ENCODE measurements at regions not wholly inside any gene's neighbourhood (a gene's known extent, or its start where the extent isn't known, plus 50 kb on each side); places are given as distances from the start of the nearest gene placed in this dataset.

DNA sequence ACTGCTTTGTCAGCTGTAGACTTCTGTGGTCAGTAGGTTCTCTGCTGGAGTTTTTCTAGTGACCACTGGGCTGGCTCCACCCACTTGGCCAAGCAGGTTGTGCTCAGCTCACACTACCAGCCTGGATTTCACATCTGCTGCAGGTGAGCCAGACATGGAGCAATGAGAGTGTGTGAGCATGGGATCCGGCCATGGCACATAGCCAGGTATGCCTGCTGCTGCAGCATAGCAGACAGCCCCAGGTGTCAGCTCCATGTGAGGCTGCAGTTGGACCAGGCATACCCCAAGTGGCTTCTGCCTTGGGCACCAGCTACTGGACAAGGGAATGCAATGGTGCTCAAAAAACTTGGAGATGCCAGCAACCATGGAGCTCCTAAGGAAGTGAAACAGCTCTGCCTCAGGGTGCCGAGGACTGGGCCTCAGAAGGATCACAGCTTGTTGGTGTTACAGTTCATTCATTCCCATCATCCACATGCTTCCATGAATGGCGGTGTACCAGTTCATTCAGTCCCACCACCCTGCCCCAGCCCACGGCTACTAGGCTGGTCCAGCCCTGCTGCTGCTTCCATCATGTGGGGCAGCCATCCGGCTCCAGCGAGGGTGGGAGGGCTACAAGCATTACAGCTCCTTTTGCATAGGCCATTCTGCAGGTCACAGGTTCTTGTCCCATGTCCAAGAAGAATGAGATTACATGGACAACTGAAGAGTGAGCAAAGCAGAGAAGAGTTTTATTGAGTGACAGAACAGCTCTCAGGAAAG is 389.1 kb upstream of the PCDH7 start:
- H3K4me2 ChIP-seq: no peak overlapping the region
- ChIA-PET CTCF (no interaction called here), POLR2A (ENCODE audit: unreplicated experiment) (no interaction called here)
- no TSS peak for BruUV-seq (replicated peaks)
- no peak overlapping the region for H2AFZ ChIP-seq
- H3K4me3 ChIP-seq: no peak overlapping the region
- no peak overlapping the region for H3K27ac ChIP-seq
- intact Hi-C loops (cut with micrococcal nuclease; ENCODE audit: unreplicated experiment): no loop called here
- TF ChIP-seq EZH2 (IDR thresholded peaks at IDR 0.05; ENCODE audit: low read depth): no peak
- TF ChIP-seq, protein P1, sequence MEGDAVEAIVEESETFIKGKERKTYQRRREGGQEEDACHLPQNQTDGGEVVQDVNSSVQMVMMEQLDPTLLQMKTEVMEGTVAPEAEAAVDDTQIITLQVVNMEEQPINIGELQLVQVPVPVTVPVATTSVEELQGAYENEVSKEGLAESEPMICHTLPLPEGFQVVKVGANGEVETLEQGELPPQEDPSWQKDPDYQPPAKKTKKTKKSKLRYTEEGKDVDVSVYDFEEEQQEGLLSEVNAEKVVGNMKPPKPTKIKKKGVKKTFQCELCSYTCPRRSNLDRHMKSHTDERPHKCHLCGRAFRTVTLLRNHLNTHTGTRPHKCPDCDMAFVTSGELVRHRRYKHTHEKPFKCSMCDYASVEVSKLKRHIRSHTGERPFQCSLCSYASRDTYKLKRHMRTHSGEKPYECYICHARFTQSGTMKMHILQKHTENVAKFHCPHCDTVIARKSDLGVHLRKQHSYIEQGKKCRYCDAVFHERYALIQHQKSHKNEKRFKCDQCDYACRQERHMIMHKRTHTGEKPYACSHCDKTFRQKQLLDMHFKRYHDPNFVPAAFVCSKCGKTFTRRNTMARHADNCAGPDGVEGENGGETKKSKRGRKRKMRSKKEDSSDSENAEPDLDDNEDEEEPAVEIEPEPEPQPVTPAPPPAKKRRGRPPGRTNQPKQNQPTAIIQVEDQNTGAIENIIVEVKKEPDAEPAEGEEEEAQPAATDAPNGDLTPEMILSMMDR (conservative IDR thresholded peaks at IDR 0.05): no peak
- no peaks in the 10 kb centered on the region for H3K27me3 ChIP-seq (ENCODE audit: insufficient read depth, low read depth)
- no peaks in the 10 kb centered on the region for H3K79me2 ChIP-seq (ENCODE audit: low read depth)
- H3K36me3 ChIP-seq (ENCODE audit: low read depth): no peaks in the 10 kb centered on the region
- H3K9me3 ChIP-seq (ENCODE audit: insufficient read depth, low read depth): 0 out of 2 replicates have a peak, but pooled peaks cover 3% of the 10 kb centered on the region
- DNase-seq: no peak
- no peaks in the 10 kb centered on the region for H3F3A ChIP-seq (ENCODE audit: insufficient read depth, low read depth)
- H3K4me1 ChIP-seq (replicated peaks; ENCODE audit: insufficient read depth): no peaks in the 10 kb centered on the region
- H3K9me2 ChIP-seq (ENCODE audit: insufficient read depth): no peaks in the 10 kb centered on the region
- H4K20me1 ChIP-seq (ENCODE audit: insufficient read depth): no peaks in the 10 kb centered on the region

- CTCF ChIA-PET: no interaction called here
These were observed 378.4 kb upstream of the PCDH7 start for GRCh38 chr4:30341731-30342130.

DNA sequence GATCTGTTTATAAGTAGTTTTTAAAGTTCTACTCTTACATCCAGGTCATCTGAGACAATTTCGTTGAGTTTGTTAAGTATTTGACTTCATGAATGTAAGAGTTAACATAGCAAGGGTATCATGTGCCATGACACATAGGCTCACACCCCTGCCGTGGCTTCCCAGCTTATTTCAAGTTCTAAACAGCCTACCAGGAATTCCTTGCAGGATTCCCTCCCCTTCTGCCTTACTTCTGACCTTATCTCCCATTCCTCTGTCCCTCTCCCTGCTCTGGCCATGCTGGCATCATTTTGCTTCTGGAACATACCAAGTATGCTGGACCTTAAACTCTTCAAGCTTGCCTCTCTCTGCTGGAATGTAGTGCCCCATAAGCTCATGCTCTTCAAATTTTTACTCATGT is 369.9 kb upstream of the PCDH7 start:
- Histone ChIP-seq H3K4me3 (no peak overlapping the region), H3K79me2 (ENCODE audit: low read depth) (no peaks in the 10 kb centered on the region), H4K20me1 (ENCODE audit: insufficient read depth) (no peaks in the 10 kb centered on the region), H3K4me1 (replicated peaks; ENCODE audit: insufficient read depth) (no peaks in the 10 kb centered on the region), H3K27ac (no peak overlapping the region), H3K27me3 (ENCODE audit: insufficient read depth, low read depth) (no peaks in the 10 kb centered on the region), H3K9me2 (ENCODE audit: insufficient read depth) (no peaks in the 10 kb centered on the region), H3K36me3 (ENCODE audit: low read depth) (no peaks in the 10 kb centered on the region), H2AFZ (no peak overlapping the region), H3K9me3 (ENCODE audit: insufficient read depth, low read depth) (no peaks in the 10 kb centered on the region), H3F3A (ENCODE audit: insufficient read depth, low read depth) (no peaks in the 10 kb centered on the region), H3K4me2 (no peak overlapping the region)
- CTCF ChIA-PET: no interaction called here
- no peak for DNase-seq
- POLR2A ChIA-PET (ENCODE audit: unreplicated experiment): no interaction called here
- BruUV-seq (replicated peaks): no TSS peak
- TF ChIP-seq EZH2 (IDR thresholded peaks at IDR 0.05; ENCODE audit: low read depth): no peak
- TF ChIP-seq, protein P1 (conservative IDR thresholded peaks at IDR 0.05): no peak
- intact Hi-C loops (cut with micrococcal nuclease; ENCODE audit: unreplicated experiment): no loop called here

More at GRCh38 chr4:30341731-30342130, 378.4 kb upstream of the PCDH7 start:
- no peak overlapping the region for H3K4me3 ChIP-seq
- H3K27ac ChIP-seq: no peak overlapping the region
- intact Hi-C loops (cut with micrococcal nuclease; ENCODE audit: unreplicated experiment): no loop called here
- no peaks in the 10 kb centered on the region for H3K36me3 ChIP-seq (ENCODE audit: low read depth)
- H3K27me3 ChIP-seq (ENCODE audit: insufficient read depth, low read depth): no peaks in the 10 kb centered on the region
- H4K20me1 ChIP-seq (ENCODE audit: insufficient read depth): no peaks in the 10 kb centered on the region; the same call in 1 of the 2 replicates
- H3K4me2 ChIP-seq: no peak overlapping the region
- H3K9me3 ChIP-seq (ENCODE audit: insufficient read depth, low read depth): no peaks in the 10 kb centered on the region
- DNase-seq: no peak
- no peaks in the 10 kb centered on the region for H3K79me2 ChIP-seq (ENCODE audit: low read depth)
- POLR2A ChIA-PET (ENCODE audit: unreplicated experiment): interaction anchor here (0.7 kb wide), 1 partner anchor 68 kb away, joined by 3 read pairs; no protein-coding TSS in a partner anchor
- no peaks in the 10 kb centered on the region for H3K9me2 ChIP-seq (ENCODE audit: insufficient read depth)
- BruUV-seq (replicated peaks): no TSS peak
- no peaks in the 10 kb centered on the region for H3F3A ChIP-seq (ENCODE audit: insufficient read depth, low read depth)
- H2AFZ ChIP-seq: no peak overlapping the region
- TF ChIP-seq, protein P1 (conservative IDR thresholded peaks at IDR 0.05): no peak
- no peak for TF ChIP-seq EZH2 (IDR thresholded peaks at IDR 0.05; ENCODE audit: low read depth)
- H3K4me1 ChIP-seq (replicated peaks; ENCODE audit: insufficient read depth): no peaks in the 10 kb centered on the region
